ENCODE measurements at regions not wholly inside any gene's neighbourhood (a gene's known extent, or its start where the extent isn't known, plus 50 kb on each side); places are given as distances from the start of the nearest gene placed in this dataset.

DNA sequence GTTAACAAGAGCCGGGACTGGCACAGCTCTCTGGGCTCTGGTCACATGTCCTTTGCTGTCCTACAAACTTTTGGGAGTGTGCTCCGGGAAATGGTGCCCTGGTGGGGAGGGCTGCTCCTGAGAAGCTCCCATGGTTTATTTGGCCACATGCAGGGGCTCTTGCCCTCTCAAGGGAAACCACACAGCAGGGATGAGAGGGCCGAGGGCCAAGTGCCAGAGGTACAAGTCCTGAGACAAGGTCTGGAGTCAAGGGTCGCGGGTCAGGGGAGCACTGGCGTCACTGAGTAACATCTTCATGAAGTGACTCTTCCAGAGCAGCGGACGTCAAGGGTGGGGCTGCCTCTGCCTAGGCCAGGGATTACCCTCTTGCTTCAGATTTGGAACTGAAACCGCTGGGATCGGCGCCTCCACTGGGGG, 1160.6 kb downstream of the TBC1D22A start:
- TF ChIP-seq, protein P1, sequence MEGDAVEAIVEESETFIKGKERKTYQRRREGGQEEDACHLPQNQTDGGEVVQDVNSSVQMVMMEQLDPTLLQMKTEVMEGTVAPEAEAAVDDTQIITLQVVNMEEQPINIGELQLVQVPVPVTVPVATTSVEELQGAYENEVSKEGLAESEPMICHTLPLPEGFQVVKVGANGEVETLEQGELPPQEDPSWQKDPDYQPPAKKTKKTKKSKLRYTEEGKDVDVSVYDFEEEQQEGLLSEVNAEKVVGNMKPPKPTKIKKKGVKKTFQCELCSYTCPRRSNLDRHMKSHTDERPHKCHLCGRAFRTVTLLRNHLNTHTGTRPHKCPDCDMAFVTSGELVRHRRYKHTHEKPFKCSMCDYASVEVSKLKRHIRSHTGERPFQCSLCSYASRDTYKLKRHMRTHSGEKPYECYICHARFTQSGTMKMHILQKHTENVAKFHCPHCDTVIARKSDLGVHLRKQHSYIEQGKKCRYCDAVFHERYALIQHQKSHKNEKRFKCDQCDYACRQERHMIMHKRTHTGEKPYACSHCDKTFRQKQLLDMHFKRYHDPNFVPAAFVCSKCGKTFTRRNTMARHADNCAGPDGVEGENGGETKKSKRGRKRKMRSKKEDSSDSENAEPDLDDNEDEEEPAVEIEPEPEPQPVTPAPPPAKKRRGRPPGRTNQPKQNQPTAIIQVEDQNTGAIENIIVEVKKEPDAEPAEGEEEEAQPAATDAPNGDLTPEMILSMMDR (IDR thresholded peaks at IDR 0.05), result no peak
- no peak for TF ChIP-seq EZH2 (IDR thresholded peaks at IDR 0.05; ENCODE audit: borderline replicate concordance, insufficient read depth, low read depth, low read length, poor library complexity, severe bottlenecking)
